ENCODE measurements at regions not wholly inside any gene's neighbourhood (a gene's known extent, or its start where the extent isn't known, plus 50 kb on each side); places are given as distances from the start of the nearest gene placed in this dataset.

DNA sequence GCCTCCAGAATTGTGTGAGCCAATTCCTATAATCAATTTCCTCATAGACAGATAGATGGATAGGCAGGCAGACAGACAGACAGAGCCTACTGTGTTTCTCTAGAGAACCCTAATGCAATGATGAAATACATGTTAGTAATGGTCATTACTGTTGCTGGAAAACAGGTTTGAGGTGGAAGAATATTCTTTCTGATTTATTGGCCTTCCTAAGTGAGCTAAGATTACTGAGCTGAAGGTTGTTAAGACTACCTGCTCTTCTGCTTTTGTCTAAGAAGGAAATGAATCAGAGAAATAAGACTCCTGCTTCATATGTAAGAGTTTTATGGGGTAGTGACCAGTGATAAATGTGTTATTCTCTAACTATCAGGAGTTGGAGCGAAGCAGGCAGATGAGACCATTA, 219.9 kb downstream of the ELAVL2 start:
- no peak for DNase-seq

DNA sequence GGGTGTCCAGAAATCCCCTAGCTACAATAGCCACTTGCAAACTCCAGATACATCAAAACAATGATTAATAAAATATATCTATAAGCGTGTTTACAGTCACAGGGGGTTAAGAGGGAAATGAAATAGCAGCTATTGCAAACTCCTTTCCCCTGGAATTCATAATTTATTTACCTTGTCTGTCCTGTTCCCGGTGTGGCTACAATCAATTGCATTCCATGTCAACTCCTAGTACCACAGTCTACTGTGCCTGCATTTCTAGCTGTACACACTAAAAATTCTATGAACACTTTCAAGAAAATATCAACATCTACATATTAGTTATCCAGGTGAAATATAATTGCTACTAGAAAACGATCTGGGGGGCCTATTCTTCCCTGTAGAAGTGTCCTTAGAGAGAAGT, 217.6 kb downstream of the ELAVL2 start:
- no peak for DNase-seq

DNA sequence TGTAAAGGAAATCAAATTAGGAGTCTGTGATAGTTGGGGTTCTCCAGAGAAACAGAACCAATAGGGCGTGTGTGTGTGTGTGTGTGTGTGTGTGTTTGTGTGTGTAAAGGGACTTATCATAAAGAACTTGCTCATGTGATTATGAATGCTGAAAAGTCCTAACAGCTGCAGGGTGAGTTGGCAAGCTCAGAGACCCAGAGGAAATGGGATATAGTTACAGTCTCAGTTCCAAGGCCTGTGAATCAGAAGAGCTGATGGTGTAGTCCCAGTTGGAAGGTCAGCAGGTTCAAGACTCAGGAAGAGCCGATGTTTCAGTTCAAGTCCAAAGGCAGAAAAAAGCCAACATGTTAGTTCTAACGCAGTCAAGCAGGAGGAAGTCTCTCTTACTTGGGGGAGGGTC, 214.2 kb downstream of the ELAVL2 start:
- DNase-seq = no peak

DNA sequence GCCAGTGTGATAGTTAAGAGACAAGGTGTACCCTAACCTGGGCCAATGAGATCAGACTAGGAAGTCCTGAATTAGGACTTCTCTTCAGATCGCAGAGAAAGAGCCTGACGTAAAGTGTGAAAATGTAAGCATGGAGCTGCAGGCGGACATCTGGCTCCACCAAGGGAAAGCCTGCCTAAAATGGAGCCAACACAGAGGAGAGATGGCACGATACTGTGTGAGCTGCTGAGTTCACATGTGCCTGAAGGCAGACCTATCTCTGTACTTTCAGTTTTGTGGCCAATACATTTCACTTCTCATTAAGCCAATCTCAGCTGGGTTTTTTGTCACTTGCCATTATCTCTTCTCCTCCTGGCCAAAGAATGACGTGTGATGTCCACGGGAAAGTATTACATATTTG, 210.5 kb downstream of the ELAVL2 start:
- DNase-seq = no peak

DNA sequence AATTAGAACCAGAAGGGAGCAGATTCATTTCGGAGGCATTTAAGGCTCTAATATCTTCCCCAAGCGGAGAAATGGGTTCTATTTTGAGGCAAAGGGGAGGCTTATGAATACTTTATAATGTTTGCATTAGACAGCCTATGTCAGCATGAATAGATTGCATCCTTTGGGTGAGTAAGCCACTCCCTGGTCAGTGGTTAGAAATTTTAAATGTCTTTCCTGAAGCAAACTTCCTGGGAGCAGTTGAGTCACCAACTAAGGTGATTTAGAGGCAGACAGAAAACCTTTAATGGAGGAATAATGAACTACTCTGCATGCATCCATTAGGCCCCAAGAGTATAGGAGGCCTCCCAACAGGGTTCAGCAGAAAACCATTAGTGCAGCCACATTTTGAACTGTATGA, 204.9 kb downstream of the ELAVL2 start:
- no peak for DNase-seq

DNA sequence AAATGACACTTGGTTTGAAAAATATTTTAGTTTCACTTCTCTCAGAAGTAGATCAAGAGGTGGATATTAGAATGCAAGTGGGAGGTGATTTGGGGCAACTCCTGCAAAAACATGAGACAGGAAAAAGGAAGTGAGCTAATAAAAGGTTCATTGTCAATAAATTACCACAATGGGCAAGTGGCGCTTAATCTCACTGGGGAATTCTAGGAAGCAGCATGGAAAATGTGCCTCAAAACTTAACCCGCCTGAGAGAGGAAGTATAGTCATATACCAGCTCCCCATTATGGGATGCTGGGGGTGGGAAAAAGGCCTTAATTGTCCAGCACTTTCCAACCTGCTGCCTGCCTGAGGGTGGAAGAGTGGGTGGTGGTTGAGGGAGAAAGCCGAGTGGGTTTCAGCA, 204.1 kb downstream of the ELAVL2 start:
- DNase-seq = no peak

DNA sequence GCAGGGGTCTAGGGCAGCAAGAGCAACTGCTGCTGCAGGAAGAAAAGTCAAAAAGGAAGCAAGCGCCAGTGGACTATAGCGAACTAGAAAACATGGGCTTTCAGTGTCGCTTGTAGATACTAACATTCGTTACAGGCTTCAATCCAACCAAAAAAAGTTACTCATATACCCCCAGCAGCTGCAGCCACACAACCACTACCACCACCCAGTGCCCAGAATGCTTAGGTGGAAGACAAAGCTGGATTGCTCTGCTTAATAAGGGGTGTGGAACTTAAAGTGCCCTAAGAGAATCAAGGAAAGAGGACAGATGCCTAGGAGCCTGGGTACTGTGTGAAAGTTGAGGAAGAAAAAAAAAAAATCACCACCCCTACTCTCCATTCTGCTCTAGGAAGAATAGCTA, 203.6 kb downstream of the ELAVL2 start:
- DNase-seq = no peak

DNA sequence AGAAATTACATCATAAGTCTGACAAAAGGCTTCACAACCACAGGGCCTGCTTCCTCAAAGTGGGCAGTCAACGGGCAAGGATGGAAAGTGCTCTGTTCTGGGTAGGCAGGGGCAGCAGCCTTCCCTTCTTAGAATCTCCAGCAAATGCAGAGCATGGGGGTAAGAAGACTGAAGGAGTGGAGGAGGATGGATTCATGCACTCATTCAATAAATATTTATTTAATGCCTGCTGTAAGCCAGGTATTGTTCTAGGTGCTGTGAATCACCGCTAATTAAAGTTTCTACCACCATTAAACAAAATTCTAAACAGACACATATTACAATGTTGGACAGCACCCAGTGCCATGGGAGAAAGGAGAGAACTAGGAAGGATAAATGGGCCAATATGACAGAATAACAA, 195.6 kb downstream of the ELAVL2 start:
- no peak for DNase-seq

DNA sequence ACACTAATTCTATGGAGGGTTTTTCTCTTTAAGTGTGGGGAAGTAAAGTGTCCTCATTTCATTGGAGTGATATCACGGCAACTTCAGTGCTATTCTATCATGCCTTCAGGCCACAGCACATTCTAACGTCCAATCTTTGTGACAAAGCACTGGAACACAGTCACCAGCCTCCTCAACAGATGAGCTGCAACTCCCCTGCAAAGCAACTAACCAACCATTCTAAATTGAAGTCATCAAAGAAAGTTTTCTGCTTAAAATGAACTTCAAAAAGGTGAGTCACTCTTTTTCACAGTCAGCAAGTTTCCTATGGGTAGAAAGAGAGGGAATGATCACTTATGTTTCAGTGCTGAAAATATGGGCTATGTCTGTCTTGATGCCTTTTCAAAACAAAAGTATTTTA, 190.8 kb downstream of the ELAVL2 start:
- no peak for DNase-seq

DNA sequence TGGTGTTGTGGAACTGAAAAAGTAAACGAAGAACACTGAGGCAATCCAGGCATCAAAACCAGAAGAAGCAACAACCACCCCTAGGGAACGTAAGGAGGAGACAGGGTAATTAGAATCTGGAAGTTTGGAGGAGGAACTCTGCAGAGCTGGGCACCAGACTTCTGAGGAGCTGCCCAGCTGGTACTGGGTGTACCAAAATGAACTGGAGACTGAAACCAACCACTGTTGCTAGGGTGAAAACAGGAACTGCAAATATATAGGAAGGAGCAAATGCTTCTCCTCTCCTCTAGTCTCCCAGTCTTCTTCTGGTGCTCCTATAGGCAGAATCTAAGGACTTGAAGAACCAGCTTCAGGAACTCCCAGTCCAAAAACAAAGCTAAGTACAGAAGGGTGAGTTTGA, 189.8 kb downstream of the ELAVL2 start:
- no peak for DNase-seq

DNA sequence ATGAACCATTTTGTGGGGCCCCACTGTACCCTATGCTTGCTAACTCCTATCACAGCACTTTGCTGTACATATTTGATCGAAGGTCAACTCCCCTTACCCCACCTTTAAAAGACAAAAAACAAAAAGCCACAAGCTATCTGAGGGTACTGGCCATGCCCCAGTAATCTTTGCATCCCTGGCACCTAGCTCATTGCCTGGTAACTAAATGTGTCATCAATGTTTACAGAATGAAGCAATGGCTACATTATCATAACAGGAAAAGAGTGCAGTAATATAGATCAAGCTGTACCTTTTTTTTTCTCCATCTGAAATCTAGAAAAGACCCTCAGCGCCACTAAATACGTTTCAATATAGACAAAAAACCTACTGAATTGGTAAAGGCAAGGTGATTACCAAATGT, 188.0 kb downstream of the ELAVL2 start:
- DNase-seq = no peak

DNA sequence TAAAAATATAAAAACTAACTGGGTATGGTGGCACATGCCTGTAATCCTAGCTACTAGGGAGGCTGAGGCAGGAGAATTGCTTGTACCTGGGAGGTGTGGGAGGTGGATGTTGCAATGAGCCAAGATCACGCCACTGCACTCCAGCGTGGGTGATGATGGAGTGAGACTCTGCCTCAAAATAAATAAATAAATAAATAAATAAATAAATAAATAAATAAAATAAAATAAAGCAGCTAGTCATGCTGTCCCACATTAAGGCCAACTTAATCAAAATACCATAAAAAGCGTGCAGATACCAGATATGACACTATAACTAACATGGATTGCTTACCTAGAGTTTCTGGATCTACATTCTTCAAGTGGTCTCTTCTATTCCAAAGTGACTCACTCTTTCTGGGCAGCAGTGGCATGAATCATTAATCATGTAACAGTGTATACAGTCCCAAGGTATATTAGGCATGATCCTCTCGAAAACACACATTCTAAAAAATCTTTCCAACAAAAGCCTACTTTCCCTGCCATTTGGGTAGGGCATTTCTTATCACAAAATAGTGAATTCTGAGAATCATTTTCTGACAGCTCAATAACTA, 187.1 kb downstream of the ELAVL2 start:
- DNase-seq = no peak
